ENCODE measurements at regions not wholly inside any gene's neighbourhood (a gene's known extent, or its start where the extent isn't known, plus 50 kb on each side); places are given as distances from the start of the nearest gene placed in this dataset.

- CTCF ChIA-PET = interaction anchor here (0.5 kb wide), 1 partner anchor 14 kb away, joined by 3 read pairs; no protein-coding TSS in a partner anchor
- no peaks in the 10 kb centered on the region for H3K4me1 Mint-ChIP-seq
- H3K36me3 Mint-ChIP-seq = no peaks in the 10 kb centered on the region
- no peak overlapping the region for H3K27ac Mint-ChIP-seq
- no peak overlapping the region for H3K4me3 Mint-ChIP-seq
- no peaks in the 10 kb centered on the region for H3K9me3 Mint-ChIP-seq
- DNase-seq = no peak
- H3K27me3 Mint-ChIP-seq = peaks cover 11% of the 10 kb centered on the region
Measured at GRCh38 chr10:129390147-129390546, 76.9 kb upstream of the MGMT start.

GRCh38 chr10:129390726-129391125 lies 76.3 kb upstream of the MGMT start:
- Mint-ChIP-seq H3K4me3 (no peak overlapping the region), H3K4me1 (no peaks in the 10 kb centered on the region), H3K27ac (no peak overlapping the region), H3K9me3 (no peaks in the 10 kb centered on the region), H3K27me3 (peaks cover 6% of the 10 kb centered on the region), H3K36me3 (no peaks in the 10 kb centered on the region)
- CTCF ChIA-PET = no interaction called here
- no peak for DNase-seq

GRCh38 chr10:129391464-129391863 lies 75.6 kb upstream of the MGMT start:
- no peak for DNase-seq
- H3K4me1 Mint-ChIP-seq = no peaks in the 10 kb centered on the region
- CTCF ChIA-PET = no interaction called here
- no peaks in the 10 kb centered on the region for H3K27me3 Mint-ChIP-seq
- H3K9me3 Mint-ChIP-seq = no peaks in the 10 kb centered on the region
- H3K36me3 Mint-ChIP-seq = no peaks in the 10 kb centered on the region
- no peak overlapping the region for H3K4me3 Mint-ChIP-seq
- H3K27ac Mint-ChIP-seq = no peak overlapping the region

GRCh38 chr10:129392855-129393254 lies 74.2 kb upstream of the MGMT start:
- no peak overlapping the region for H3K27ac Mint-ChIP-seq
- H3K9me3 Mint-ChIP-seq = no peaks in the 10 kb centered on the region
- H3K36me3 Mint-ChIP-seq = no peaks in the 10 kb centered on the region
- H3K4me3 Mint-ChIP-seq = no peak overlapping the region
- no peak for DNase-seq
- CTCF ChIA-PET = no interaction called here
- H3K27me3 Mint-ChIP-seq = no peaks in the 10 kb centered on the region
- H3K4me1 Mint-ChIP-seq = no peaks in the 10 kb centered on the region

- H3K27me3 Mint-ChIP-seq = no peaks in the 10 kb centered on the region
- H3K9me3 Mint-ChIP-seq = no peaks in the 10 kb centered on the region
- H3K4me1 Mint-ChIP-seq = no peaks in the 10 kb centered on the region
- no peak overlapping the region for H3K27ac Mint-ChIP-seq
- no peak for DNase-seq
- no peak overlapping the region for H3K4me3 Mint-ChIP-seq
- CTCF ChIA-PET = no interaction called here
- no peaks in the 10 kb centered on the region for H3K36me3 Mint-ChIP-seq
Measured at GRCh38 chr10:129393812-129394211, 73.2 kb upstream of the MGMT start.

GRCh38 chr10:129394518-129395328 lies 72.3 kb upstream of the MGMT start:
- Mint-ChIP-seq H3K4me1 (no peaks in the 10 kb centered on the region), H3K9me3 (no peaks in the 10 kb centered on the region), H3K36me3 (no peaks in the 10 kb centered on the region), H3K27ac (no peak overlapping the region), H3K4me3 (no peak overlapping the region), H3K27me3 (no peaks in the 10 kb centered on the region)
- CTCF ChIA-PET = no interaction called here
- no peak for DNase-seq

- Mint-ChIP-seq H3K27me3 (no peaks in the 10 kb centered on the region), H3K4me1 (no peaks in the 10 kb centered on the region), H3K36me3 (no peaks in the 10 kb centered on the region), H3K4me3 (no peak overlapping the region), H3K9me3 (no peaks in the 10 kb centered on the region), H3K27ac (no peak overlapping the region)
- CTCF ChIA-PET = no interaction called here
- no peak for DNase-seq
Measured at GRCh38 chr10:129396021-129396722, 70.9 kb upstream of the MGMT start.

GRCh38 chr10:129397198-129397974 lies 69.7 kb upstream of the MGMT start:
- CTCF ChIA-PET = no interaction called here
- H3K4me1 Mint-ChIP-seq = no peaks in the 10 kb centered on the region
- no peaks in the 10 kb centered on the region for H3K9me3 Mint-ChIP-seq
- no peaks in the 10 kb centered on the region for H3K27me3 Mint-ChIP-seq
- no peak overlapping the region for H3K27ac Mint-ChIP-seq
- no peaks in the 10 kb centered on the region for H3K36me3 Mint-ChIP-seq
- DNase-seq = no peak
- H3K4me3 Mint-ChIP-seq = no peak overlapping the region

- no peaks in the 10 kb centered on the region for H3K9me3 Mint-ChIP-seq
- CTCF ChIA-PET = no interaction called here
- H3K4me3 Mint-ChIP-seq = no peak overlapping the region
- H3K27me3 Mint-ChIP-seq = no peaks in the 10 kb centered on the region
- H3K4me1 Mint-ChIP-seq = no peaks in the 10 kb centered on the region
- no peaks in the 10 kb centered on the region for H3K36me3 Mint-ChIP-seq
- H3K27ac Mint-ChIP-seq = no peak overlapping the region
- DNase-seq = no peak
Measured at GRCh38 chr10:129398711-129399141, 68.3 kb upstream of the MGMT start.

- no peaks in the 10 kb centered on the region for H3K27me3 Mint-ChIP-seq
- H3K27ac Mint-ChIP-seq = no peak overlapping the region
- CTCF ChIA-PET = no interaction called here
- no peak for DNase-seq
- H3K9me3 Mint-ChIP-seq = no peaks in the 10 kb centered on the region
- H3K36me3 Mint-ChIP-seq = no peaks in the 10 kb centered on the region
- H3K4me3 Mint-ChIP-seq = no peak overlapping the region
- no peaks in the 10 kb centered on the region for H3K4me1 Mint-ChIP-seq
Measured at GRCh38 chr10:129400426-129400825, 66.6 kb upstream of the MGMT start.

- Mint-ChIP-seq H3K9me3 (no peaks in the 10 kb centered on the region), H3K4me1 (no peaks in the 10 kb centered on the region)
Measured at GRCh38 chr10:129402459-129402858, 64.6 kb upstream of the MGMT start.

GRCh38 chr10:129404091-129404490 lies 63.0 kb upstream of the MGMT start:
- no peak overlapping the region for H3K27ac Mint-ChIP-seq
- DNase-seq = no peak

More at GRCh38 chr10:129402459-129402858, 64.6 kb upstream of the MGMT start:
- no peak overlapping the region for H3K4me3 Mint-ChIP-seq
- H3K36me3 Mint-ChIP-seq = no peaks in the 10 kb centered on the region
- no peaks in the 10 kb centered on the region for H3K27me3 Mint-ChIP-seq
- no peak for DNase-seq
- H3K27ac Mint-ChIP-seq = no peak overlapping the region
- CTCF ChIA-PET = no interaction called here

GRCh38 chr10:129405389-129405788 lies 61.7 kb upstream of the MGMT start:
- no peak overlapping the region for H3K27ac Mint-ChIP-seq
- no peak for DNase-seq
- H3K27me3 Mint-ChIP-seq = no peaks in the 10 kb centered on the region
- CTCF ChIA-PET = no interaction called here
- no peaks in the 10 kb centered on the region for H3K9me3 Mint-ChIP-seq
- H3K4me3 Mint-ChIP-seq = no peak overlapping the region
- no peaks in the 10 kb centered on the region for H3K36me3 Mint-ChIP-seq
- no peaks in the 10 kb centered on the region for H3K4me1 Mint-ChIP-seq

More at GRCh38 chr10:129404091-129404490, 63.0 kb upstream of the MGMT start:
- no peaks in the 10 kb centered on the region for H3K36me3 Mint-ChIP-seq
- CTCF ChIA-PET = no interaction called here
- H3K27me3 Mint-ChIP-seq = no peaks in the 10 kb centered on the region
- H3K4me3 Mint-ChIP-seq = no peak overlapping the region
- H3K9me3 Mint-ChIP-seq = no peaks in the 10 kb centered on the region
- H3K4me1 Mint-ChIP-seq = no peaks in the 10 kb centered on the region

- DNase-seq = no peak
- Mint-ChIP-seq H3K4me3 (no peak overlapping the region), H3K9me3 (no peaks in the 10 kb centered on the region), H3K36me3 (no peaks in the 10 kb centered on the region), H3K27ac (no peak overlapping the region), H3K4me1 (no peaks in the 10 kb centered on the region), H3K27me3 (no peaks in the 10 kb centered on the region)
- CTCF ChIA-PET = no interaction called here
Measured at GRCh38 chr10:129410688-129411392, 56.2 kb upstream of the MGMT start.

All from activated naive CD4-positive, alpha-beta T cell treated with anti-CD3 and anti-CD28 coated beads, Interleukin-2, amount 10 ng/mL, durations not matched to agents 7 days and 5 days (primary cell).